GM13976 (cell line): ENCODE measurements at regions not wholly inside any gene's neighbourhood (a gene's known extent, or its start where the extent isn't known, plus 50 kb on each side); places are given as distances from the start of the nearest gene placed in this dataset.
"Not testable (repeated sequence)": the region's sequence is repeated elsewhere in the genome, so short reads cannot be mapped to it uniquely, and the experiment has no call there.

Experiments
- DNase-seq: peaks from one replicate; pipeline ENCODE4 v3.0.0; 2012; ENCODE audit warnings: low spot score
- CTCF ChIP-seq: IDR thresholded peaks from 2 replicates; pipeline ENCODE4 v1.5.1; 2012; ENCODE audit warnings: borderline replicate concordance, mild to moderate bottlenecking; ENCODE audit not compliant: insufficient read depth; ENCODE audit errors: extremely low read depth, missing control alignments, control extremely low read depth
- in situ Hi-C: fragments of 300-500 bp; cut with MboI; formaldehyde crosslinking; loops from one replicate; pipeline ENCODE4 v1.12.0; 2022; ENCODE audit warnings: low sequenced_read_pairs, mixed read lengths, inconsistent platforms; ENCODE audit not compliant: unreplicated experiment

- in situ Hi-C loops = no loop called here
- no peak for DNase-seq
- no peak for TF ChIP-seq CTCF
These were observed 61.8 kb upstream of the LAPTM4A start for GRCh38 chr2:20113004-20113796.

- DNase-seq, in situ Hi-C loops: not testable (repeated sequence)
These were observed 60.9 kb upstream of the LAPTM4A start for GRCh38 chr2:20112361-20112760.

- DNase-seq = no peak
- in situ Hi-C loops = no loop called here
- TF ChIP-seq CTCF = no peak
These were observed 60.1 kb upstream of the LAPTM4A start for GRCh38 chr2:20111311-20112131.

- no peak for DNase-seq
- in situ Hi-C loops = no loop called here
- TF ChIP-seq CTCF = no peak
These were observed 59.4 kb upstream of the LAPTM4A start for GRCh38 chr2:20110876-20111275.

GRCh38 chr2:20110383-20110782 lies 59.0 kb upstream of the LAPTM4A start:
- no peak for TF ChIP-seq CTCF
- no peak for DNase-seq
- in situ Hi-C loops = no loop called here

GRCh38 chr2:20108655-20109396 lies 57.4 kb upstream of the LAPTM4A start:
- no peak for DNase-seq
- no peak for TF ChIP-seq CTCF
- in situ Hi-C loops = no loop called here
